Right cardiac atrium (tissue), 5 donors: ENCODE measurements at regions not wholly inside any gene's neighbourhood (a gene's known extent, or its start where the extent isn't known, plus 50 kb on each side); places are given as distances from the start of the nearest gene placed in this dataset.

Source experiments
- ATAC-seq, 2 donors: fragments of 200-7000 bp; cut with Tn5 transposase; one replicate each; pipeline versions ENCODE4 v1.8.0 to v1.9.1; 2020; ENCODE audit warnings: moderate library complexity in 2 of 2, mild to moderate bottlenecking in 1 of 2
- DNase-seq, 3 donors: peaks; one replicate each; pipeline ENCODE4 v3.0.0-alpha.2; 2020
- H3K27ac ChIP-seq: one replicate; pipeline ENCODE4 v1.5.1; 2013; ENCODE audit warnings: mild to moderate bottlenecking, low read length, control low read depth, moderate library complexity
- H3K27me3 ChIP-seq: one replicate; pipeline ENCODE4 v1.6.1; 2013; ENCODE audit not compliant: control insufficient read depth, insufficient read depth
- H3K4me1 ChIP-seq: one replicate; pipeline ENCODE4 v1.6.1; 2013; ENCODE audit warnings: low read length; ENCODE audit not compliant: control insufficient read depth, insufficient read depth
- H3K4me3 ChIP-seq: one replicate; pipeline ENCODE4 v1.5.1; 2013; ENCODE audit warnings: low read length, control low read depth
- H3K9me3 ChIP-seq: one replicate; pipeline ENCODE4 v1.6.1; 2013; ENCODE audit warnings: low read length; ENCODE audit not compliant: control insufficient read depth
- WGBS: extraction: QIAGEN DNeasy Blood & Tissue Kit; methylation state at CpG from one replicate; pipeline ENCODE4 v1.1.7; 2013; 5-methylcytosine and 5-hydroxymethylcytosine counted together
- intact Hi-C, 4 donors: fragments of 100-400 bp; cut with DNase I; formaldehyde crosslinking; loops; one replicate each; pipeline versions ENCODE4 v1.11.0 to v1.14.0; 2022 to 2023
- donor health status: healthy with polysubstance abuse.
- donor health status: DM: no; HTN: yes; CAD: no.
- donor health status: DM: no; HTN: no; CAD: no.
- donor health status: DM: no; HTN: yes; CAD: no; lungs with severe emphysema.
- donor health status: DM: yes; HTN: yes; CAD: no.

GRCh38 chr20:51079488-51079887 lies 56.6 kb upstream of the KCNG1 start:
- 96% methylated on average over 2 of the region's 2 CpGs for WGBS

GRCh38 chr20:51077686-51078060 lies 54.8 kb upstream of the KCNG1 start:
- 36% methylated on average over 8 of the region's 8 CpGs for WGBS
- intact Hi-C loops = no loop called here
- no peaks in the 10 kb centered on the region for H3K27me3 ChIP-seq
- no peak for DNase-seq
- no peak for ATAC-seq
- no peak overlapping the region for H3K4me3 ChIP-seq
- no peaks in the 10 kb centered on the region for H3K4me1 ChIP-seq
- H3K9me3 ChIP-seq = no peaks in the 10 kb centered on the region
- no peak overlapping the region for H3K27ac ChIP-seq

More at GRCh38 chr20:51079488-51079887, 56.6 kb upstream of the KCNG1 start:
- ATAC-seq (no peak), DNase-seq (no peak)
- H3K9me3 ChIP-seq = no peaks in the 10 kb centered on the region
- intact Hi-C loops = no loop called here
- H3K27ac ChIP-seq = no peak overlapping the region
- no peaks in the 10 kb centered on the region for H3K27me3 ChIP-seq
- no peaks in the 10 kb centered on the region for H3K4me1 ChIP-seq
- no peak overlapping the region for H3K4me3 ChIP-seq

GRCh38 chr20:51076786-51077685 lies 54.1 kb upstream of the KCNG1 start:
- 66% methylated on average over 11 of the region's 11 CpGs for whole genome bisulfite sequencing
- ATAC-seq (no peak), DNase-seq (no peak)
- intact Hi-C loops = no loop called here
- Histone ChIP-seq H3K27ac (no peak overlapping the region), H3K4me1 (no peaks in the 10 kb centered on the region), H3K4me3 (no peak overlapping the region), H3K27me3 (no peaks in the 10 kb centered on the region), H3K9me3 (no peaks in the 10 kb centered on the region)

- ATAC-seq (no peak), DNase-seq (no peak)
- no peak overlapping the region for H3K4me3 ChIP-seq
- no peaks in the 10 kb centered on the region for H3K9me3 ChIP-seq
- H3K27ac ChIP-seq = no peak overlapping the region
- no peaks in the 10 kb centered on the region for H3K27me3 ChIP-seq
- no peaks in the 10 kb centered on the region for H3K4me1 ChIP-seq
- 97% methylated on average over 1 of the region's 1 CpG for WGBS
- intact Hi-C loops = no loop called here
These were observed 51.2 kb upstream of the KCNG1 start for GRCh38 chr20:51074062-51074461.
